ENCODE measurements at regions not wholly inside any gene's neighbourhood (a gene's known extent, or its start where the extent isn't known, plus 50 kb on each side); places are given as distances from the start of the nearest gene placed in this dataset.

GRCh38 chr10:36050763-36051499 lies 408.8 kb upstream of the FZD8 start:
- peak in 2 of 6 donors; percentile 23 to 67 for DNase-seq (ENCODE audit: low read depth in 4 of 6, low spot score in 6 of 6)
- Histone ChIP-seq H3K36me3 (ENCODE audit: control insufficient read depth, insufficient read depth, low read length) (no peaks in the 10 kb centered on the region), H3K27ac (ENCODE audit: low read depth, low read length) (no peak overlapping the region), H3K27me3 (ENCODE audit: control insufficient read depth, insufficient read depth, low read length) (no peaks in the 10 kb centered on the region), H3K9me3 (ENCODE audit: control insufficient read depth, insufficient read depth, low read length) (peaks cover 5% of the 10 kb centered on the region), H3K4me3 (ENCODE audit: low read depth, low read length) (no peak overlapping the region), H3K4me1 (ENCODE audit: control insufficient read depth, insufficient read depth, low read length) (no peaks in the 10 kb centered on the region)
- 65% methylated on average over 4 of the region's 7 CpGs for WGBS (ENCODE audit: insufficient coverage)

GRCh38 chr10:36048780-36049179 lies 406.7 kb upstream of the FZD8 start:
- no peak overlapping the region for H3K27ac ChIP-seq (ENCODE audit: low read depth, low read length)
- H3K4me3 ChIP-seq (ENCODE audit: low read depth, low read length), result no peak overlapping the region
- no peaks in the 10 kb centered on the region for H3K27me3 ChIP-seq (ENCODE audit: control insufficient read depth, insufficient read depth, low read length)
- 100% methylated on average over 2 of the region's 2 CpGs for WGBS (ENCODE audit: insufficient coverage)
- H3K4me1 ChIP-seq (ENCODE audit: control insufficient read depth, insufficient read depth, low read length), result no peaks in the 10 kb centered on the region
- H3K36me3 ChIP-seq (ENCODE audit: control insufficient read depth, insufficient read depth, low read length), result no peaks in the 10 kb centered on the region
- H3K9me3 ChIP-seq (ENCODE audit: control insufficient read depth, insufficient read depth, low read length), result no peaks in the 10 kb centered on the region
- DNase-seq (ENCODE audit: low read depth in 4 of 6, low spot score in 6 of 6), result no peak

GRCh38 chr10:36048236-36048635 lies 406.1 kb upstream of the FZD8 start:
- Histone ChIP-seq H3K27ac (ENCODE audit: low read depth, low read length) (no peak overlapping the region), H3K27me3 (ENCODE audit: control insufficient read depth, insufficient read depth, low read length) (no peaks in the 10 kb centered on the region), H3K36me3 (ENCODE audit: control insufficient read depth, insufficient read depth, low read length) (no peaks in the 10 kb centered on the region), H3K4me1 (ENCODE audit: control insufficient read depth, insufficient read depth, low read length) (no peaks in the 10 kb centered on the region), H3K9me3 (ENCODE audit: control insufficient read depth, insufficient read depth, low read length) (no peaks in the 10 kb centered on the region), H3K4me3 (ENCODE audit: low read depth, low read length) (no peak overlapping the region)
- DNase-seq (ENCODE audit: low read depth in 4 of 6, low spot score in 6 of 6), result no peak

GRCh38 chr10:36042135-36042534 lies 400.0 kb upstream of the FZD8 start:
- no peaks in the 10 kb centered on the region for H3K9me3 ChIP-seq (ENCODE audit: control insufficient read depth, insufficient read depth, low read length)
- H3K27ac ChIP-seq (ENCODE audit: low read depth, low read length), result no peak overlapping the region
- no peaks in the 10 kb centered on the region for H3K27me3 ChIP-seq (ENCODE audit: control insufficient read depth, insufficient read depth, low read length)
- no peak for DNase-seq (ENCODE audit: low read depth in 4 of 6, low spot score in 6 of 6)
- H3K36me3 ChIP-seq (ENCODE audit: control insufficient read depth, insufficient read depth, low read length), result no peaks in the 10 kb centered on the region
- no peak overlapping the region for H3K4me3 ChIP-seq (ENCODE audit: low read depth, low read length)
- no peaks in the 10 kb centered on the region for H3K4me1 ChIP-seq (ENCODE audit: control insufficient read depth, insufficient read depth, low read length)
- WGBS (ENCODE audit: insufficient coverage), result 90% methylated on average over 2 of the region's 2 CpGs

- H3K27me3 ChIP-seq (ENCODE audit: control insufficient read depth, insufficient read depth, low read length), result no peaks in the 10 kb centered on the region
- no peak overlapping the region for H3K4me3 ChIP-seq (ENCODE audit: low read depth, low read length)
- DNase-seq (ENCODE audit: low read depth in 4 of 6, low spot score in 6 of 6), result peak in 1 of 6 donors; percentile 28
- no peaks in the 10 kb centered on the region for H3K9me3 ChIP-seq (ENCODE audit: control insufficient read depth, insufficient read depth, low read length)
- 52% methylated on average over 3 of the region's 3 CpGs for WGBS (ENCODE audit: insufficient coverage)
- no peaks in the 10 kb centered on the region for H3K4me1 ChIP-seq (ENCODE audit: control insufficient read depth, insufficient read depth, low read length)
- H3K36me3 ChIP-seq (ENCODE audit: control insufficient read depth, insufficient read depth, low read length), result no peaks in the 10 kb centered on the region
- no peak overlapping the region for H3K27ac ChIP-seq (ENCODE audit: low read depth, low read length)
Measured at GRCh38 chr10:36038316-36038955, 396.3 kb upstream of the FZD8 start.

- no peak overlapping the region for H3K4me3 ChIP-seq (ENCODE audit: low read depth, low read length)
- DNase-seq (ENCODE audit: low read depth in 4 of 6, low spot score in 6 of 6), result no peak
- H3K27ac ChIP-seq (ENCODE audit: low read depth, low read length), result no peak overlapping the region
- no peaks in the 10 kb centered on the region for H3K4me1 ChIP-seq (ENCODE audit: control insufficient read depth, insufficient read depth, low read length)
- no peaks in the 10 kb centered on the region for H3K27me3 ChIP-seq (ENCODE audit: control insufficient read depth, insufficient read depth, low read length)
- WGBS (ENCODE audit: insufficient coverage), result 92% methylated on average over 5 of the region's 5 CpGs
- no peaks in the 10 kb centered on the region for H3K9me3 ChIP-seq (ENCODE audit: control insufficient read depth, insufficient read depth, low read length)
- H3K36me3 ChIP-seq (ENCODE audit: control insufficient read depth, insufficient read depth, low read length), result no peaks in the 10 kb centered on the region
Measured at GRCh38 chr10:36036137-36036536, 394.0 kb upstream of the FZD8 start.

GRCh38 chr10:36033808-36034207 lies 391.7 kb upstream of the FZD8 start:
- DNase-seq (ENCODE audit: low read depth in 4 of 6, low spot score in 6 of 6), result no peak

GRCh38 chr10:36030516-36030915 lies 388.4 kb upstream of the FZD8 start:
- no peaks in the 10 kb centered on the region for H3K27me3 ChIP-seq (ENCODE audit: control insufficient read depth, insufficient read depth, low read length)
- no peaks in the 10 kb centered on the region for H3K9me3 ChIP-seq (ENCODE audit: control insufficient read depth, insufficient read depth, low read length)
- no peak overlapping the region for H3K27ac ChIP-seq (ENCODE audit: low read depth, low read length)
- no peaks in the 10 kb centered on the region for H3K4me1 ChIP-seq (ENCODE audit: control insufficient read depth, insufficient read depth, low read length)
- DNase-seq (ENCODE audit: low read depth in 4 of 6, low spot score in 6 of 6), result no peak
- H3K36me3 ChIP-seq (ENCODE audit: control insufficient read depth, insufficient read depth, low read length), result no peaks in the 10 kb centered on the region
- no peak overlapping the region for H3K4me3 ChIP-seq (ENCODE audit: low read depth, low read length)
- 100% methylated on average over 1 of the region's 3 CpGs for WGBS (ENCODE audit: insufficient coverage)

More at GRCh38 chr10:36033808-36034207, 391.7 kb upstream of the FZD8 start:
- H3K27me3 ChIP-seq (ENCODE audit: control insufficient read depth, insufficient read depth, low read length), result no peaks in the 10 kb centered on the region
- H3K9me3 ChIP-seq (ENCODE audit: control insufficient read depth, insufficient read depth, low read length), result no peaks in the 10 kb centered on the region
- no peaks in the 10 kb centered on the region for H3K4me1 ChIP-seq (ENCODE audit: control insufficient read depth, insufficient read depth, low read length)
- H3K27ac ChIP-seq (ENCODE audit: low read depth, low read length), result no peak overlapping the region
- H3K36me3 ChIP-seq (ENCODE audit: control insufficient read depth, insufficient read depth, low read length), result no peaks in the 10 kb centered on the region
- H3K4me3 ChIP-seq (ENCODE audit: low read depth, low read length), result no peak overlapping the region

- Histone ChIP-seq H3K9me3 (ENCODE audit: control insufficient read depth, insufficient read depth, low read length) (no peaks in the 10 kb centered on the region), H3K36me3 (ENCODE audit: control insufficient read depth, insufficient read depth, low read length) (no peaks in the 10 kb centered on the region), H3K27me3 (ENCODE audit: control insufficient read depth, insufficient read depth, low read length) (no peaks in the 10 kb centered on the region), H3K4me3 (ENCODE audit: low read depth, low read length) (no peak overlapping the region), H3K27ac (ENCODE audit: low read depth, low read length) (no peak overlapping the region), H3K4me1 (ENCODE audit: control insufficient read depth, insufficient read depth, low read length) (no peaks in the 10 kb centered on the region)
- WGBS (ENCODE audit: insufficient coverage), result 96% methylated on average over 5 of the region's 6 CpGs
- DNase-seq (ENCODE audit: low read depth in 4 of 6, low spot score in 6 of 6), result no peak
Measured at GRCh38 chr10:36026656-36027390, 384.7 kb upstream of the FZD8 start.

Measured in spinal cord (tissue), 9 donors.